K562 (cell line): ENCODE measurements at regions not wholly inside any gene's neighbourhood (a gene's known extent, or its start where the extent isn't known, plus 50 kb on each side); places are given as distances from the start of the nearest gene placed in this dataset.

Experiments used
- ATAC-seq: fragments of 200-7000 bp; cut with Tn5 transposase; 3 replicates; pipeline ENCODE4 v1.9.1; 2020; ENCODE audit warnings: moderate library complexity
- BruUV-seq: library from RNA; stranded (reverse); fragments of 400-500 nt; replicated peaks from 2 replicates; lab custom pipeline; 2021; lab: Mats Ljungman, UMichigan
- CTCF ChIA-PET: fragments of 300-600 bp; formaldehyde crosslinking; extraction: SDS; loops from one replicate; lab custom pipeline; 2021; ENCODE audit warnings: low intra/inter-chr PET ratio; lab: Yijun Ruan, JAX
- POLR2A ChIA-PET: fragments of 300-600, 350-650 bp; sonication (Branson Sonifier 250); formaldehyde crosslinking; extraction: SDS; loops from one replicate; lab custom pipeline; 2021; ENCODE audit warnings: antibody characterized with exemption, inconsistent platforms; lab: Yijun Ruan, JAX
- DNase-seq, 4 experiments: peaks; one replicate each; pipeline versions ENCODE4 v3.0.0 to v3.0.0-alpha.2; 2011 to 2018; ENCODE audit warnings: low spot score in 3 of 4, mixed read lengths in 3 of 4; ENCODE audit errors: extremely low read depth in 1 of 4
- FAIRE-seq: peaks from 2 replicates; lab custom pipeline; 2011; peaks lifted over from hg19 to GRCh38; lab: Jason Lieb, UNC
- H2AFZ ChIP-seq: 2 replicates; pipeline ENCODE4 v1.6.0; 2011; ENCODE audit warnings: low read depth, low read length, control low read depth, inconsistent platforms
- H3K27ac ChIP-seq: fragments of 200-600 bp; 3 replicates; pipeline ENCODE4 v1.8.0; 2011; ENCODE audit warnings: low read depth, mild to moderate bottlenecking, control low read depth, inconsistent platforms, low read length, moderate library complexity, mixed read lengths; ENCODE audit errors: extremely low read depth
- H3K27me3 ChIP-seq, 2 experiments: fragments of 300-600 bp in 1 of 2; 2 replicates in 1 of 2; 3 replicates in 1 of 2; pipeline versions ENCODE4 v1.6.0 to v1.8.0; 2011; ENCODE audit warnings: inconsistent platforms in 2 of 2, low read length in 2 of 2, mild to moderate bottlenecking in 1 of 2, mixed read lengths in 1 of 2, moderate library complexity in 1 of 2; ENCODE audit not compliant: control insufficient read depth in 2 of 2, insufficient read depth in 2 of 2
- H3K36me3 ChIP-seq: fragments of 300-600 bp; 3 replicates; pipeline ENCODE4 v1.8.0; 2011; ENCODE audit warnings: mild to moderate bottlenecking, low read length, inconsistent platforms; ENCODE audit not compliant: control insufficient read depth, insufficient read depth
- H3K4me1 ChIP-seq, 2 experiments: fragments of 200-600 bp in 1 of 2; replicated peaks in 1 of 2; 2 replicates in 1 of 2; 3 replicates in 1 of 2; pipeline versions ENCODE4 v1.5.1 to v1.8.0; 2011; ENCODE audit warnings: inconsistent platforms in 2 of 2, low read length in 2 of 2, mild to moderate bottlenecking in 1 of 2, mixed read lengths in 1 of 2, moderate library complexity in 1 of 2; ENCODE audit not compliant: control insufficient read depth in 2 of 2, insufficient read depth in 2 of 2
- H3K4me2 ChIP-seq: 2 replicates; pipeline ENCODE4 v1.6.1; 2011; ENCODE audit warnings: low read length, control low read depth, inconsistent platforms, mixed read lengths; ENCODE audit not compliant: insufficient read depth
- H3K4me3 ChIP-seq: fragments of 200-600 bp; sonication (generic), shearing (Covaris generic); 2 replicates; pipeline ENCODE4 v1.5.1; 2016; ENCODE audit warnings: control low read depth, inconsistent platforms
- H3K79me2 ChIP-seq: fragments of 200-600 bp; 3 replicates; pipeline ENCODE4 v1.8.0; 2011; ENCODE audit warnings: low read length, inconsistent platforms; ENCODE audit not compliant: control insufficient read depth, insufficient read depth
- H3K9ac ChIP-seq, 2 experiments: 2 replicates each; pipeline versions ENCODE4 v1.6.0 to v1.6.1; 2011; ENCODE audit warnings: low read depth in 2 of 2, low read length in 2 of 2, control low read depth in 1 of 2, inconsistent platforms in 1 of 2, mild to moderate bottlenecking in 1 of 2, mixed read lengths in 1 of 2; ENCODE audit not compliant: insufficient read depth in 1 of 2
- H3K9me1 ChIP-seq: one replicate; pipeline ENCODE4 v1.6.0; 2011; ENCODE audit warnings: inconsistent platforms, mild to moderate bottlenecking, low read length, moderate library complexity; ENCODE audit not compliant: control insufficient read depth, insufficient read depth
- H3K9me3 ChIP-seq: replicated peaks from 2 replicates; pipeline ENCODE4 v1.5.1; 2011; ENCODE audit warnings: low read depth, low read length, inconsistent platforms; ENCODE audit not compliant: control insufficient read depth, insufficient read depth
- H4K20me1 ChIP-seq: replicated peaks from 2 replicates; pipeline ENCODE4 v1.6.1; 2011; ENCODE audit warnings: low read length, inconsistent platforms, mixed read lengths; ENCODE audit not compliant: control insufficient read depth, insufficient read depth
- ESRRB ChIP-seq: fragments of 250-450 bp; sonication (Bioruptor Pico); IDR thresholded peaks from 2 replicates; pipeline ENCODE4 v1.5.0; 2020; ENCODE audit warnings: mild to moderate bottlenecking, moderate library complexity, borderline replicate concordance
- HNRNPK ChIP-seq: fragments of 200-400 bp; formaldehyde crosslinking; IDR thresholded peaks from one replicate; pipeline ENCODE4 v1.6.1; 2018; ENCODE audit warnings: mild to moderate bottlenecking, low read depth, low read length; ENCODE audit not compliant: poor library complexity, severe bottlenecking
- KDM2B ChIP-seq: fragments of 250-450 bp; sonication (Bioruptor Pico); IDR thresholded peaks from 2 replicates; pipeline ENCODE4 v1.8.0; 2021; ENCODE audit warnings: mild to moderate bottlenecking, moderate library complexity
- MCM2 ChIP-seq: fragments of 450-650 bp; IDR thresholded peaks from 2 replicates; pipeline ENCODE4 v1.6.1; 2017; ENCODE audit warnings: low read depth, mild to moderate bottlenecking
- SUPT5H ChIP-seq: fragments of 450-650 bp; IDR thresholded peaks from 2 replicates; pipeline ENCODE4 v1.6.1; 2016
- ZNF316 ChIP-seq: fragments of 450-650 bp; IDR thresholded peaks from 2 replicates; pipeline ENCODE4 v1.6.1; 2016
- ZNF589 ChIP-seq: fragments of 200-800 bp; sonication (Bioruptor generic); IDR thresholded peaks from 2 replicates; pipeline ENCODE4 v1.6.1; 2016; ENCODE audit warnings: low read depth, missing genetic modification characterization, missing compliant biosample characterization
- ZNF75A ChIP-seq: fragments of 450-650 bp; formaldehyde crosslinking; IDR thresholded peaks from 2 replicates; pipeline ENCODE4 v1.4.0; 2020; ENCODE audit warnings: mild to moderate bottlenecking
- WGBS: fragments of 100-300 bp; shearing (Covaris generic); methylation state at CpG from one replicate; pipeline ENCODE4 v1.1.6; 2016; ENCODE audit warnings: low coverage, mixed read lengths; ENCODE audit not compliant: insufficient coverage; ENCODE audit errors: missing lambda C conversion rate; 5-methylcytosine and 5-hydroxymethylcytosine counted together
- in situ Hi-C: fragments of 300-500 bp; cut with MboI; formaldehyde crosslinking; loops from 4 replicates; pipeline ENCODE4 v1.15.0; 2018; ENCODE audit warnings: inconsistent platforms, mixed read lengths
- intact Hi-C: fragments of 100-400 bp; cut with micrococcal nuclease; formaldehyde crosslinking; loops from 2 replicates; pipeline ENCODE4 v1.14.2; 2022
- TF ChIP-seq, protein P1 (sequence below), 3 experiments: fragments of 200-800 bp in 1 of 3; fragments of 250-450 bp in 1 of 3; fragments of 450-650 bp in 1 of 3; sonication (Bioruptor Pico) in 1 of 3; sonication (Bioruptor generic) in 1 of 3; formaldehyde crosslinking in 1 of 3; IDR thresholded peaks; 2 replicates each; pipeline versions ENCODE4 v1.6.1 to v1.8.0; 2016 to 2022; ENCODE audit warnings: mild to moderate bottlenecking in 2 of 3, missing genetic modification characterization in 2 of 3, missing compliant biosample characterization in 1 of 3, moderate library complexity in 1 of 3

DNA sequence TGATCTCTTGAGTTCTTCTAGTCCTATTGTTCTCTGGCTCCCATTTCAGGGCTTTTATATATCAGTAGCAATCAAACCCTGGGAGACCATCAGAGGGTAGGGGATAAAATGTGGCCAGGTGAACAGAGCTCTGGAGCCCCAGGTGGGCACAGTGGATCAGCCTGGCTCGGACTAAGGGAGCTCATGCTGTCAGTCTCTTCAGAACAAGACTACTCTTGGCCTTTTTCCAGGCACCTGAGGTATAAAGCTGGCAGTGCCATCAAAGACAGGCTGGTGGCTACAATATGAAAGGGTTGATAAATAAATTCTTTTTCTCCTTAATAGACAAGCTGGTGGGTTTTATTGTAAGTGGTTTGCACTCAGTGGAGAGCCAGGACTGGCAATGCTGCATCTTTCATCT is 160.0 kb upstream of the CCL2 start:
- 0% methylated on average over 1 of the region's 1 CpG for WGBS
- Histone ChIP-seq H3K9me1 (no peaks in the 10 kb centered on the region), H3K4me1 (no peaks in the 10 kb centered on the region), H3K27ac (no peak overlapping the region), H3K4me2 (no peak overlapping the region), H4K20me1 (no peaks in the 10 kb centered on the region), H3K27me3 (no peaks in the 10 kb centered on the region), H2AFZ (no peak overlapping the region), H3K9ac (no peak overlapping the region), H3K9me3 (no peaks in the 10 kb centered on the region), H3K36me3 (no peaks in the 10 kb centered on the region), H3K4me3 (no peak overlapping the region), H3K79me2 (no peaks in the 10 kb centered on the region)
- ChIA-PET POLR2A (no interaction called here), CTCF (no interaction called here)
- ATAC-seq (no peak), DNase-seq (no peak), FAIRE-seq (no peak)
- TF ChIP-seq, protein P1, sequence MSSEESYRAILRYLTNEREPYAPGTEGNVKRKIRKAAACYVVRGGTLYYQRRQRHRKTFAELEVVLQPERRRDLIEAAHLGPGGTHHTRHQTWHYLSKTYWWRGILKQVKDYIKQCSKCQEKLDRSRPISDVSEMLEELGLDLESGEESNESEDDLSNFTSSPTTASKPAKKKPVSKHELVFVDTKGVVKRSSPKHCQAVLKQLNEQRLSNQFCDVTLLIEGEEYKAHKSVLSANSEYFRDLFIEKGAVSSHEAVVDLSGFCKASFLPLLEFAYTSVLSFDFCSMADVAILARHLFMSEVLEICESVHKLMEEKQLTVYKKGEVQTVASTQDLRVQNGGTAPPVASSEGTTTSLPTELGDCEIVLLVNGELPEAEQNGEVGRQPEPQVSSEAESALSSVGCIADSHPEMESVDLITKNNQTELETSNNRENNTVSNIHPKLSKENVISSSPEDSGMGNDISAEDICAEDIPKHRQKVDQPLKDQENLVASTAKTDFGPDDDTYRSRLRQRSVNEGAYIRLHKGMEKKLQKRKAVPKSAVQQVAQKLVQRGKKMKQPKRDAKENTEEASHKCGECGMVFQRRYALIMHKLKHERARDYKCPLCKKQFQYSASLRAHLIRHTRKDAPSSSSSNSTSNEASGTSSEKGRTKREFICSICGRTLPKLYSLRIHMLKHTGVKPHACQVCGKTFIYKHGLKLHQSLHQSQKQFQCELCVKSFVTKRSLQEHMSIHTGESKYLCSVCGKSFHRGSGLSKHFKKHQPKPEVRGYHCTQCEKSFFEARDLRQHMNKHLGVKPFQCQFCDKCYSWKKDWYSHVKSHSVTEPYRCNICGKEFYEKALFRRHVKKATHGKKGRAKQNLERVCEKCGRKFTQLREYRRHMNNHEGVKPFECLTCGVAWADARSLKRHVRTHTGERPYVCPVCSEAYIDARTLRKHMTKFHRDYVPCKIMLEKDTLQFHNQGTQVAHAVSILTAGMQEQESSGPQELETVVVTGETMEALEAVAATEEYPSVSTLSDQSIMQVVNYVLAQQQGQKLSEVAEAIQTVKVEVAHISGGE (CRISPR knock-in tag; IDR thresholded peaks at IDR 0.05): no peak
- no peak for TF ChIP-seq ZNF75A (CRISPR knock-in tag)
- TF ChIP-seq HNRNPK: no peak
- no peak for TF ChIP-seq ESRRB (CRISPR knock-in tag)
- TF ChIP-seq ZNF589 (CRISPR knock-in tag): no peak
- TF ChIP-seq KDM2B (CRISPR knock-in tag): no peak
- TF ChIP-seq ZNF316: no peak
- TF ChIP-seq MCM2: no peak
- TF ChIP-seq SUPT5H: no peak
- in situ Hi-C loops: no loop called here
- no TSS peak for BruUV-seq
- intact Hi-C loops: no loop called here
